H1 (cell line): ENCODE measurements at regions not wholly inside any gene's neighbourhood (a gene's known extent, or its start where the extent isn't known, plus 50 kb on each side); places are given as distances from the start of the nearest gene placed in this dataset.
"Not testable (repeated sequence)": the region's sequence is repeated elsewhere in the genome, so short reads cannot be mapped to it uniquely, and the experiment has no call there.

Source experiments
- CTCF ChIA-PET: fragments of 300-600 bp; sonication (Branson Sonifier 250); formaldehyde crosslinking; loops from one replicate; lab custom pipeline; 2021; ENCODE audit not compliant: partially characterized antibody; lab: Charles Lee
- POLR2A ChIA-PET: fragments of 300-600 bp; sonication (Branson Sonifier 250); formaldehyde crosslinking; loops from one replicate; lab custom pipeline; 2021; ENCODE audit warnings: inconsistent platforms; ENCODE audit not compliant: partially characterized antibody; lab: Charles Lee
- DNase-seq, 2 experiments: peaks; one replicate each; pipeline versions ENCODE4 v3.0.0 to v3.0.0-alpha.2; 2010 to 2022; ENCODE audit warnings: low spot score in 2 of 2, low read depth in 1 of 2, mixed read lengths in 1 of 2
- FAIRE-seq: peaks from 2 replicates; lab custom pipeline; 2011; peaks lifted over from hg19 to GRCh38; lab: Jason Lieb, UNC
- H2AFZ ChIP-seq: 2 replicates; pipeline ENCODE4 v1.8.1; 2012; ENCODE audit warnings: low read length, inconsistent platforms
- H2AK5ac ChIP-seq: 2 replicates; pipeline ENCODE4 v1.6.1; 2013; ENCODE audit warnings: low read depth, low read length
- H2BK120ac ChIP-seq: replicated peaks from 2 replicates; pipeline ENCODE3; 2013; ENCODE audit warnings: low read depth, low read length, inconsistent platforms
- H2BK12ac ChIP-seq: 2 replicates; pipeline ENCODE4 v1.6.1; 2013; ENCODE audit warnings: low read depth, low read length
- H2BK15ac ChIP-seq: 2 replicates; pipeline ENCODE4 v1.6.1; 2013; ENCODE audit warnings: low read length
- H2BK20ac ChIP-seq: 2 replicates; pipeline ENCODE4 v1.6.1; 2013; ENCODE audit warnings: low read length
- H2BK5ac ChIP-seq: 2 replicates; pipeline ENCODE4 v1.6.1; 2013; ENCODE audit warnings: low read depth, low read length
- H3K14ac ChIP-seq: 2 replicates; pipeline ENCODE4 v1.6.1; 2013; ENCODE audit warnings: inconsistent platforms; ENCODE audit not compliant: insufficient read length
- H3K18ac ChIP-seq: 2 replicates; pipeline ENCODE4 v1.6.1; 2013; ENCODE audit warnings: low read length; ENCODE audit errors: extremely low read depth
- H3K23ac ChIP-seq: 2 replicates; pipeline ENCODE4 v1.6.1; 2013; ENCODE audit warnings: inconsistent platforms; ENCODE audit not compliant: insufficient read length
- H3K23me2 ChIP-seq: 2 replicates; pipeline ENCODE4 v1.6.1; 2013; ENCODE audit warnings: low read depth, low read length
- H3K27ac ChIP-seq: 2 replicates; pipeline ENCODE4 v1.6.1; 2011; ENCODE audit warnings: low read depth, low read length, inconsistent platforms
- H3K27me3 ChIP-seq, 4 experiments: replicated peaks in 1 of 4; 1 replicate in 1 of 4; 2 replicates in 3 of 4; pipeline versions ENCODE4 v1.6.1 to v1.8.1; 2011 to 2013; ENCODE audit warnings: low read length in 3 of 4, mild to moderate bottlenecking in 3 of 4, inconsistent platforms in 2 of 4, mixed read lengths in 2 of 4, moderate library complexity in 1 of 4; ENCODE audit not compliant: control insufficient read depth in 3 of 4, insufficient read depth in 3 of 4; ENCODE audit errors: extremely low read depth in 1 of 4
- H3K36me3 ChIP-seq, 4 experiments: 2 replicates each; pipeline versions ENCODE4 v1.6.1 to v1.8.1; 2011 to 2013; ENCODE audit warnings: mild to moderate bottlenecking in 4 of 4, low read length in 3 of 4, moderate library complexity in 2 of 4, control low read depth in 1 of 4, inconsistent platforms in 1 of 4; ENCODE audit not compliant: insufficient read depth in 4 of 4, control insufficient read depth in 2 of 4
- H3K4ac ChIP-seq: replicated peaks from 2 replicates; pipeline ENCODE3; 2013; ENCODE audit warnings: low read length, low read depth, mixed read lengths, inconsistent platforms; ENCODE audit not compliant: insufficient read length
- H3K4me1 ChIP-seq, 4 experiments: replicated peaks in 1 of 4; 1 replicate in 1 of 4; 2 replicates in 3 of 4; pipeline versions ENCODE4 v1.6.1 to v1.8.1; 2011 to 2013; ENCODE audit warnings: low read length in 3 of 4, inconsistent platforms in 2 of 4, mixed read lengths in 1 of 4; ENCODE audit not compliant: insufficient read depth in 4 of 4, control insufficient read depth in 3 of 4
- H3K4me2 ChIP-seq, 2 experiments: 2 replicates each; pipeline versions ENCODE4 v1.6.1 to v1.8.1; 2011 to 2013; ENCODE audit warnings: low read depth in 2 of 2, low read length in 2 of 2, control low read depth in 1 of 2, inconsistent platforms in 1 of 2, mild to moderate bottlenecking in 1 of 2; ENCODE audit not compliant: insufficient read depth in 1 of 2
- H3K4me3 ChIP-seq, 4 experiments: fragments of 200-600, 300-600 bp in 1 of 4; sonication (generic), shearing (Covaris generic), sonication (Bioruptor Twin) in 1 of 4; 2 replicates each; pipeline versions ENCODE4 v1.5.1 to v1.8.1; 2011 to 2016; ENCODE audit warnings: low read length in 4 of 4, low read depth in 3 of 4, control low read depth in 2 of 4, inconsistent platforms in 2 of 4, mild to moderate bottlenecking in 2 of 4, mixed read lengths in 1 of 4, moderate library complexity in 1 of 4; ENCODE audit not compliant: insufficient read depth in 2 of 4; ENCODE audit errors: extremely low read depth in 1 of 4
- H3K56ac ChIP-seq: replicated peaks from 2 replicates; pipeline ENCODE3; 2013; ENCODE audit warnings: low read depth, mild to moderate bottlenecking, mixed read lengths, low read length, inconsistent platforms; ENCODE audit not compliant: insufficient read length
- H3K79me1 ChIP-seq: 2 replicates; pipeline ENCODE4 v1.6.1; 2013; ENCODE audit warnings: low read depth, low read length, control low read depth
- H3K79me2 ChIP-seq, 2 experiments: 2 replicates each; pipeline versions ENCODE4 v1.6.1 to v1.8.1; 2012 to 2013; ENCODE audit warnings: low read length in 2 of 2, mild to moderate bottlenecking in 2 of 2, inconsistent platforms in 1 of 2; ENCODE audit not compliant: insufficient read depth in 2 of 2, control insufficient read depth in 1 of 2
- H3K9ac ChIP-seq, 4 experiments: replicated peaks in 1 of 4; 1 replicate in 1 of 4; 2 replicates in 3 of 4; pipeline versions ENCODE4 v1.6.1 to v1.8.1; 2011 to 2013; ENCODE audit warnings: low read depth in 3 of 4, low read length in 3 of 4, control low read depth in 2 of 4, mild to moderate bottlenecking in 2 of 4, moderate library complexity in 2 of 4, inconsistent platforms in 1 of 4; ENCODE audit errors: extremely low read depth in 1 of 4
- H3K9me3 ChIP-seq, 2 experiments: 2 replicates each; pipeline versions ENCODE4 v1.6.1 to v1.8.1; 2012 to 2013; ENCODE audit warnings: mild to moderate bottlenecking in 2 of 2, moderate library complexity in 2 of 2, control low read depth in 1 of 2, inconsistent platforms in 1 of 2, low read depth in 1 of 2, low read length in 1 of 2, mixed read lengths in 1 of 2; ENCODE audit not compliant: insufficient read depth in 2 of 2
- H4K20me1 ChIP-seq, 2 experiments: replicated peaks in 1 of 2; 2 replicates each; pipeline versions ENCODE3 to v1.8.1; 2011 to 2013; ENCODE audit warnings: inconsistent platforms in 2 of 2, low read length in 2 of 2, mild to moderate bottlenecking in 1 of 2; ENCODE audit not compliant: insufficient read depth in 2 of 2, control insufficient read depth in 1 of 2
- H4K5ac ChIP-seq: 2 replicates; pipeline ENCODE4 v1.6.1; 2013; ENCODE audit warnings: low read length, low read depth, mixed read lengths, inconsistent platforms; ENCODE audit not compliant: insufficient read length
- H4K8ac ChIP-seq: 2 replicates; pipeline ENCODE4 v1.8.0; 2013; ENCODE audit warnings: mild to moderate bottlenecking, moderate library complexity, low read length, inconsistent platforms; ENCODE audit not compliant: insufficient read depth; ENCODE audit errors: extremely low read depth
- H4K91ac ChIP-seq: replicated peaks from 2 replicates; pipeline ENCODE3; 2013; ENCODE audit warnings: low read length, mixed read lengths, inconsistent platforms; ENCODE audit not compliant: insufficient read length
- WGBS, 2 experiments: shearing (Covaris generic) in 1 of 2; methylation state at CpG; one replicate each; pipeline versions ENCODE4 v1.1.6 to v1.1.7; 2013 to 2015; ENCODE audit warnings: low lambda C conversion rate in 2 of 2, mixed read lengths in 2 of 2, inconsistent platforms in 1 of 2, low coverage in 1 of 2, missing lambda C conversion rate in 1 of 2; ENCODE audit not compliant: insufficient replicate concordance in 2 of 2, insufficient coverage in 1 of 2, insufficient read length in 1 of 2; ENCODE audit errors: extremely low coverage in 1 of 2, missing lambda C conversion rate in 1 of 2; 5-methylcytosine and 5-hydroxymethylcytosine counted together

DNA sequence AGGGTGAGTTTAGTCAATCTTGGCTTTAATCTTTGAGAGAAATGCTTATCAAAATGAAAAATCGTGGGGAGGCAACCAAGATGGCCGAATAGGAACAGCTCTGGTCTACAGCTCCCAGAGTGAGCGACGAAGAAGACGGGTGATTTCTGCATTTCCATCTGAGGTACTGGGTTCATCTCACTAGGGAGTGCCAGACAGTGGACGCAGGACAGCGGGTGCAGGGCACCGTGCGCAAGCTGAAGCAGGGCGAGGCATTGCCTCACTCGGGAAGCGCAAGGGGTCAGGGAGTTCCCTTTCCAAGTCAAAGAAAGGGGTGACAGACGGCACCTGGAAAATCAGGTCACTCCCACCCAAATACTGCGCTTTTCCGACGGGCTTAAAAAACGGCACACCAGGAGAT, 153.6 kb upstream of the TTC14 start:
- H3K4ac ChIP-seq, H4K5ac ChIP-seq, H3K9ac ChIP-seq, H2AK5ac ChIP-seq, H3K4me2 ChIP-seq, POLR2A ChIA-PET, H3K4me1 ChIP-seq, H3K79me2 ChIP-seq, DNase-seq, H3K18ac ChIP-seq, H2BK12ac ChIP-seq, H3K79me1 ChIP-seq, H3K4me3 ChIP-seq, H2AFZ ChIP-seq, H2BK15ac ChIP-seq, H4K8ac ChIP-seq, H3K9me3 ChIP-seq, H4K20me1 ChIP-seq, CTCF ChIA-PET, H3K14ac ChIP-seq, H2BK20ac ChIP-seq, FAIRE-seq, H3K27me3 ChIP-seq, H3K27ac ChIP-seq, H3K23ac ChIP-seq, H2BK5ac ChIP-seq, H3K36me3 ChIP-seq, H2BK120ac ChIP-seq, H3K23me2 ChIP-seq, H3K56ac ChIP-seq, H4K91ac ChIP-seq: not testable (repeated sequence)
- 87% methylated on average over 12 of the region's 17 CpGs; no CpG with 5 or more reads in 1 of the 2 experiments for WGBS, 2 experiments
